ENCODE measurements at regions not wholly inside any gene's neighbourhood (a gene's known extent, or its start where the extent isn't known, plus 50 kb on each side); places are given as distances from the start of the nearest gene placed in this dataset.

GRCh38 chr17:72379516-72379915, 258.7 kb downstream of the SOX9 start:
- no peak for TF ChIP-seq CTCF (IDR thresholded peaks at IDR 0.05)
- no peak for TF ChIP-seq POLR2A (IDR thresholded peaks at IDR 0.05)

All from testis (tissue), 2 donors.